ENCODE measurements at regions not wholly inside any gene's neighbourhood (a gene's known extent, or its start where the extent isn't known, plus 50 kb on each side); places are given as distances from the start of the nearest gene placed in this dataset.

- intact Hi-C loops (cut with DNase I; ENCODE audit: low total_unique reads): loop anchor here (10.0 kb wide), 1 partner anchor 812 kb away; no protein-coding TSS in a partner anchor
- no peak for DNase-seq
- H3K27ac ChIP-seq: no peak overlapping the region
- no peak overlapping the region for H3K4me3 ChIP-seq
- no peaks in the 10 kb centered on the region for H3K27me3 ChIP-seq
- TF ChIP-seq, protein P1, sequence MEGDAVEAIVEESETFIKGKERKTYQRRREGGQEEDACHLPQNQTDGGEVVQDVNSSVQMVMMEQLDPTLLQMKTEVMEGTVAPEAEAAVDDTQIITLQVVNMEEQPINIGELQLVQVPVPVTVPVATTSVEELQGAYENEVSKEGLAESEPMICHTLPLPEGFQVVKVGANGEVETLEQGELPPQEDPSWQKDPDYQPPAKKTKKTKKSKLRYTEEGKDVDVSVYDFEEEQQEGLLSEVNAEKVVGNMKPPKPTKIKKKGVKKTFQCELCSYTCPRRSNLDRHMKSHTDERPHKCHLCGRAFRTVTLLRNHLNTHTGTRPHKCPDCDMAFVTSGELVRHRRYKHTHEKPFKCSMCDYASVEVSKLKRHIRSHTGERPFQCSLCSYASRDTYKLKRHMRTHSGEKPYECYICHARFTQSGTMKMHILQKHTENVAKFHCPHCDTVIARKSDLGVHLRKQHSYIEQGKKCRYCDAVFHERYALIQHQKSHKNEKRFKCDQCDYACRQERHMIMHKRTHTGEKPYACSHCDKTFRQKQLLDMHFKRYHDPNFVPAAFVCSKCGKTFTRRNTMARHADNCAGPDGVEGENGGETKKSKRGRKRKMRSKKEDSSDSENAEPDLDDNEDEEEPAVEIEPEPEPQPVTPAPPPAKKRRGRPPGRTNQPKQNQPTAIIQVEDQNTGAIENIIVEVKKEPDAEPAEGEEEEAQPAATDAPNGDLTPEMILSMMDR (IDR thresholded peaks at IDR 0.05): no peak
- no peak for TF ChIP-seq POLR2A (IDR thresholded peaks at IDR 0.05)
- no peaks in the 10 kb centered on the region for H3K9me3 ChIP-seq
- H3K36me3 ChIP-seq: no peaks in the 10 kb centered on the region
- H3K4me1 ChIP-seq: no peaks in the 10 kb centered on the region
Observed at GRCh38 chr4:17326756-17327155, 185.1 kb downstream of the QDPR start.

- no peaks in the 10 kb centered on the region for H3K4me1 ChIP-seq
- no peak overlapping the region for H3K4me3 ChIP-seq
- intact Hi-C loops (cut with DNase I; ENCODE audit: low total_unique reads): loop anchor here (10.0 kb wide), 1 partner anchor 810 kb away; no protein-coding TSS in a partner anchor
- no peak for DNase-seq
- TF ChIP-seq, protein P1 (IDR thresholded peaks at IDR 0.05): no peak
- no peaks in the 10 kb centered on the region for H3K9me3 ChIP-seq
- peak overlapping the region in 1 of 2 donors; percentile 76 for H3K27ac ChIP-seq
- no peaks in the 10 kb centered on the region for H3K27me3 ChIP-seq
- H3K36me3 ChIP-seq: no peaks in the 10 kb centered on the region
Observed at GRCh38 chr4:17325098-17325497, 186.8 kb downstream of the QDPR start.

- Histone ChIP-seq H3K4me3 (no peak overlapping the region), H3K9me3 (no peaks in the 10 kb centered on the region), H3K36me3 (no peaks in the 10 kb centered on the region), H3K4me1 (no peaks in the 10 kb centered on the region), H3K27ac (peak overlapping the region; percentile 35 to 76), H3K27me3 (no peaks in the 10 kb centered on the region)
- no peak for TF ChIP-seq POLR2A (IDR thresholded peaks at IDR 0.05)
- TF ChIP-seq, protein P1 (IDR thresholded peaks at IDR 0.05): peak; percentile 69 to 84 (median 78)
- intact Hi-C loops (cut with DNase I; ENCODE audit: low total_unique reads): loop anchor here (10.0 kb wide), 1 partner anchor 810 kb away; no protein-coding TSS in a partner anchor
- DNase-seq: peak; percentile 60 to 68
Observed at GRCh38 chr4:17324386-17324830, 187.5 kb downstream of the QDPR start.

GRCh38 chr4:17323554-17324385 lies 188.1 kb downstream of the QDPR start:
- Histone ChIP-seq H3K27ac (peak overlapping the region; percentile 52 to 76), H3K27me3 (no peaks in the 10 kb centered on the region), H3K36me3 (no peaks in the 10 kb centered on the region), H3K4me1 (no peaks in the 10 kb centered on the region), H3K4me3 (no peak overlapping the region), H3K9me3 (no peaks in the 10 kb centered on the region)
- DNase-seq: no peak
- intact Hi-C loops (cut with DNase I; ENCODE audit: low total_unique reads): loop anchor here (10.0 kb wide), 1 partner anchor 809 kb away; no protein-coding TSS in a partner anchor
- no peak for TF ChIP-seq POLR2A (IDR thresholded peaks at IDR 0.05)
- TF ChIP-seq, protein P1 (IDR thresholded peaks at IDR 0.05): no peak

DNA sequence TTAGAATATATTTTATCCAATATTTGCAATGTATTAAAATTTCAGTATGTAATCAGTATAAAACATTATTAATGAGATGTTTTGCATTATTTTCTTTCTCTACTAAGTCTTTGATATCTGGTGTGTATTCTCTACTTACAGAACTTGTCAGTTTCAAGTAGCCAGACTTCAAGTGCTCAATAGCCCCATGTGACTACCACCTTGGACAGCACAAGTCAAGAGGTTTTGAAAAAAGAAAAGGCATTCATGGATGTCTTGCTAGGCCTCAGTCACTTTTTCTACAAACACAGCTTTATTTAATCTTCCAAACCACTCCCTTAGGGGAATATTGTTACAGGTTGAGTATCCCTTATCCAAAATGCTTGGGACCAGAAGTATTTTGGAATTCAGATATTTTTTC lies 189.4 kb downstream of the QDPR start:
- H3K4me1 ChIP-seq: no peaks in the 10 kb centered on the region
- TF ChIP-seq, protein P1 (IDR thresholded peaks at IDR 0.05): no peak
- TF ChIP-seq POLR2A (IDR thresholded peaks at IDR 0.05): no peak
- no peaks in the 10 kb centered on the region for H3K9me3 ChIP-seq
- intact Hi-C loops (cut with DNase I; ENCODE audit: low total_unique reads): loop anchor here (10.0 kb wide), 1 partner anchor 808 kb away; no protein-coding TSS in a partner anchor
- H3K36me3 ChIP-seq: no peaks in the 10 kb centered on the region
- no peak overlapping the region for H3K4me3 ChIP-seq
- no peak for DNase-seq
- no peaks in the 10 kb centered on the region for H3K27me3 ChIP-seq
- H3K27ac ChIP-seq: no peak overlapping the region
